ENCODE measurements at regions not wholly inside any gene's neighbourhood (a gene's known extent, or its start where the extent isn't known, plus 50 kb on each side); places are given as distances from the start of the nearest gene placed in this dataset.

GRCh38 chr10:130636313-130636930 lies 500.2 kb downstream of the GLRX3 start:
- DNase-seq = no peak

GRCh38 chr10:130637089-130637676 lies 501.0 kb downstream of the GLRX3 start:
- no peak for DNase-seq

GRCh38 chr10:130638991-130639390 lies 502.8 kb downstream of the GLRX3 start:
- no peak for DNase-seq

GRCh38 chr10:130642926-130643325 lies 506.7 kb downstream of the GLRX3 start:
- no peak for DNase-seq

GRCh38 chr10:130647341-130647740 lies 511.1 kb downstream of the GLRX3 start:
- DNase-seq = no peak

- no peak for DNase-seq
Measured at GRCh38 chr10:130648807-130649206, 512.6 kb downstream of the GLRX3 start.

- DNase-seq = no peak
Measured at GRCh38 chr10:130652544-130652943, 516.4 kb downstream of the GLRX3 start.

GRCh38 chr10:130652964-130653578 lies 516.9 kb downstream of the GLRX3 start:
- no peak for DNase-seq

GRCh38 chr10:130654726-130655125 lies 518.5 kb downstream of the GLRX3 start:
- no peak for DNase-seq

GRCh38 chr10:130655313-130656186 lies 519.4 kb downstream of the GLRX3 start:
- DNase-seq = no peak

GRCh38 chr10:130656187-130656575 lies 520.0 kb downstream of the GLRX3 start:
- DNase-seq = no peak

GRCh38 chr10:130656582-130657133 lies 520.5 kb downstream of the GLRX3 start:
- DNase-seq = no peak

GRCh38 chr10:130658687-130659290 lies 522.6 kb downstream of the GLRX3 start:
- DNase-seq = no peak

- DNase-seq = no peak
Measured at GRCh38 chr10:130659528-130659927, 523.3 kb downstream of the GLRX3 start.

- no peak for DNase-seq
Measured at GRCh38 chr10:130660266-130660665, 524.1 kb downstream of the GLRX3 start.

- DNase-seq = no peak
Measured at GRCh38 chr10:130661419-130661818, 525.2 kb downstream of the GLRX3 start.

GRCh38 chr10:130662775-130663174 lies 526.6 kb downstream of the GLRX3 start:
- no peak for DNase-seq

GRCh38 chr10:130664526-130664925 lies 528.3 kb downstream of the GLRX3 start:
- no peak for DNase-seq

- no peak for DNase-seq
Measured at GRCh38 chr10:130666215-130666614, 530.0 kb downstream of the GLRX3 start.

GRCh38 chr10:130686689-130687300 lies 550.6 kb downstream of the GLRX3 start:
- DNase-seq = no peak

- DNase-seq = no peak
Measured at GRCh38 chr10:130687566-130687965, 551.4 kb downstream of the GLRX3 start.
